BLaER1 (cell line): ENCODE measurements at regions not wholly inside any gene's neighbourhood (a gene's known extent, or its start where the extent isn't known, plus 50 kb on each side); places are given as distances from the start of the nearest gene placed in this dataset.

Source experiments
- H3K27ac ChIP-seq: shearing (Covaris generic); formaldehyde crosslinking; 2 replicates; pipeline ENCODE4 v1.8.1; 2022
- H3K27me3 ChIP-seq: shearing (Covaris generic); formaldehyde crosslinking; 2 replicates; pipeline ENCODE4 v1.8.1; 2022
- H3K36me3 ChIP-seq: shearing (Covaris generic); formaldehyde crosslinking; 2 replicates; pipeline ENCODE4 v1.8.1; 2022
- H3K4me1 ChIP-seq: shearing (Covaris generic); formaldehyde crosslinking; 2 replicates; pipeline ENCODE4 v1.8.1; 2022
- H3K4me2 ChIP-seq: shearing (Covaris generic); formaldehyde crosslinking; 2 replicates; pipeline ENCODE4 v1.8.1; 2022
- H3K4me3 ChIP-seq: shearing (Covaris generic); formaldehyde crosslinking; 2 replicates; pipeline ENCODE4 v1.8.1; 2022
- H3K9ac ChIP-seq: shearing (Covaris generic); formaldehyde crosslinking; 2 replicates; pipeline ENCODE4 v1.8.1; 2022
- H3K9me3 ChIP-seq: shearing (Covaris generic); formaldehyde crosslinking; 2 replicates; pipeline ENCODE4 v1.8.1; 2022
- H4K20me1 ChIP-seq: shearing (Covaris generic); formaldehyde crosslinking; 2 replicates; pipeline ENCODE4 v1.8.1; 2022
- Cebpa-rat ChIP-seq: shearing (Covaris generic); IDR thresholded peaks from 2 replicates; pipeline ENCODE4 v1.8.1; 2022

DNA sequence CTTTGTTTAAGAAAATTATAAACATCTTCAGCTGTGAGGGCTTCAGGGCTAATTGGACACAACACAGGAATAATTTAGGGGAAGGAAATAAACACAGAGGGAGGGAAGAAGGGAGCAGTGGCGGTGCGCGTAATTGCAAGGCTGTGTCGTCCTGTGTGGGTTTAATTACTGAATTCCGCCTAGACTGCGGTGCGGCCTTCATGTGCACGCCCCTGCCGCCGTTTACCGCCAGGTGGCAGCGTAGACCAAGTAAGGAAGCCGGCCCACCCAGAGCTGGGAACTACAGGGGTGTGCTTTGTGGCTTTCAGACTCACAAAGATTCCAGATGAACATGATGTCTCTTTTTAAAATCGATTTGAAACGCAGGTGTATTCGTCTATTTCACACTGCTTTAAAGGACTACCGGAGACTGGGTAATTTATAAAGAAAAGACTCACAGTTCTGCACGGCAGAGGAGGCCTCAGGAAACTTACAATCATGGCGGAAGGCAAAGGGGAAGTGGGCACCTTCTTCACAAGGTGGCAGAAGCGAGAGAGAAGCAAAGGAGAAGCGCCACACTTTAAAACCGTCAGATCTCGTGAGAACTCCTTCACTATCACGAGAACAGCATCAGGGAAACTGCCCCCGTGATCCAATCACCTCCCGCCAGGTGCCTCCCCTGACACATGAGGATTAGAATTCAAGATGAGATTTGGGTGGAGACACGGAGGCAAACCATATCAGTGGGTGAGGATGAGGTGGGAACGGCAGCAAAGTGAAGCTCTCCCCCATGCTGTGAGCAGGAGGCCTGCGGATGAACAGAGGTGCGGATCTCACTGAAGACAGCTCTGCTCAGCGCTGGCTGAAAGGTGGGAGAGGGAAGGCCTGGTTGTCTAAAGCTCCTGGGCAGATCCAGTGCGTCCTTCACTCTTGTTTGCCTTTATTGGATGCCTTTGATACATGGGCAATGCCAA is 222.0 kb upstream of the PDE10A start:
- H3K9ac ChIP-seq, result no peak overlapping the region
- H4K20me1 ChIP-seq, result no peaks in the 10 kb centered on the region
- H3K4me3 ChIP-seq, result no peak overlapping the region
- no peak overlapping the region for H3K27ac ChIP-seq
- no peaks in the 10 kb centered on the region for H3K36me3 ChIP-seq
- H3K27me3 ChIP-seq, result no peaks in the 10 kb centered on the region
- no peak overlapping the region for H3K4me2 ChIP-seq
- no peaks in the 10 kb centered on the region for H3K4me1 ChIP-seq
- TF ChIP-seq Cebpa-rat, result no peak
- H3K9me3 ChIP-seq, result peaks cover 9% of the 10 kb centered on the region; the same call in 1 of the 2 replicates

DNA sequence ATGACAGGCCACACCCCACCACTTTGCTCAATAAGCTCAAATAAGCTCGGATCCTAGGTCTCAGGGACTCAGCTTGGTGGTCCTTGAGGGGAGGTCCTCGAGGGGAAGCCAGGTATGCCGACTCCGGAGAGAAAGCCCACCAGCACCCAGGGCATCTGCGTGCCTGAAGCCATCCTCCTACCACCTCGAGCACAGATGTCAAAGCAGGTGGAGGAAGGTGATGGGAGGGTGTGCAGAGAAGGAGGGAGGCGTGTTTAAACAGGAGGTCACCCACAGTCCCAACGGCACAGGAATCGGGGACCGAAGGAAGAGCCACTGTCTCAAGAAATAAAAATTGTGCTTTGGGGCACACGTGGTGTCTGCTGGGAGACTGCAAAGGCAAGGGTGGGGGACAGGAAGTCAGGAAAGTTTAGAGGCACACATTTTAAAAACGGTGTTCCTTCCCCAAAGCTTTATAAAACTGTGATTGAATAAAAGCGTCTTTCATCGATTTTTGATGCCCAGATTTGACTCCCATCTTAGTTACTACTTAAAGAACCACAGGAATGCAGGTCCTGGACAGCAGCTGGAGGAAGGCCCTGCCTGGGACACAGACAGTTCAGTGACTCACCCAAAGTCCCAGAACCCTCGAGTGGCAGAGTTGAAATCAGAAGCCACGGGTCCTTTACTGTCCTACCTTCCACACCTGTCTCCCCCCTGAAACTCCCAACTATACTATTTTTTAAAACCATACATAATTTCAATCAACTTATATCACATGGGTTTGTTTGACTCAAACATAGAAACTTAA is 221.0 kb upstream of the PDE10A start:
- no peaks in the 10 kb centered on the region for H4K20me1 ChIP-seq
- H3K9ac ChIP-seq, result no peak overlapping the region
- H3K9me3 ChIP-seq, result peaks cover 9% of the 10 kb centered on the region; the same call in 1 of the 2 replicates
- H3K36me3 ChIP-seq, result no peaks in the 10 kb centered on the region
- no peak overlapping the region for H3K4me2 ChIP-seq
- H3K4me3 ChIP-seq, result no peak overlapping the region
- no peak overlapping the region for H3K27ac ChIP-seq
- no peak for TF ChIP-seq Cebpa-rat
- H3K4me1 ChIP-seq, result no peaks in the 10 kb centered on the region
- H3K27me3 ChIP-seq, result no peaks in the 10 kb centered on the region

DNA sequence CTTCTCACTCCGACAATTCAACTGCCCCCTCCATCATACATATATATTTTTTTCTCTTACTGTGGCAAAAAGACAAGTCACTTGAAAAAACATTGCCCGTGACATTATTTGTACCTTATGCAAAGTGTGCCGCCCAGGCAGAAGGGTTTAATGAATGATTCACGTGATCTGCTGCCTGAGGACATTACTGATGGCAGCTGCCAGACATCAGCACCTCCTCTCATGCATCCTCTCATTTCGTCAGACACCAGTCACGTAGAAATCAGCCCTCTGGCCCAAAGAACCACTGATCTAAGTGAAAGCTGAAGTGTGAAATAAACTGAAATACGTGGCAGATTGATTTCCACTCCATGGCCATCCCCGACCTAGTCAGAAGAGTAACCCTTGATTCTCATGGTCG is 218.8 kb upstream of the PDE10A start:
- Histone ChIP-seq H3K9ac (no peak overlapping the region), H3K27ac (no peak overlapping the region), H3K36me3 (no peaks in the 10 kb centered on the region), H3K27me3 (no peaks in the 10 kb centered on the region), H3K4me2 (no peak overlapping the region), H3K4me1 (no peaks in the 10 kb centered on the region), H3K9me3 (0 out of 2 replicates have a peak, but pooled peaks cover under 1% of the 10 kb centered on the region), H3K4me3 (no peak overlapping the region), H4K20me1 (no peaks in the 10 kb centered on the region)
- no peak for TF ChIP-seq Cebpa-rat

DNA sequence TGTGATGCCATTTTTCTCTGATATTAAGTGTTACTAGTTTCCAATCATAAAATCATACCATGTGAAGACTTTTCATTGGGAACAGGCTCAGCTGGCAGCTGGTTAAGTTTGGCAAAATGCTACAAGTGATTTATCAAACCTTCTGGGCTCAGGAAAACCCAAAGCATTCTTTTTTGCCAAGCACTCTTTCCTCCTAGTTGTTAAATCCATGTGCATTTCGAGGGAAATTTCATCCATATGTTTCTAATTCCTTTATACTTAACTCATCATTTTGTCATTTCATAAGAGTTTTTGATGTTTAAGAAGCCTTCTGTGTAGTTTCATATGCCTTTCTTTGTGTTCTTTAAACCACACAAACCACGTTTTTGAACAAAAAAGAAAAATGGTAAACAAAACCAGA is 217.6 kb upstream of the PDE10A start:
- H3K27me3 ChIP-seq, result no peaks in the 10 kb centered on the region
- H3K27ac ChIP-seq, result no peak overlapping the region
- H3K36me3 ChIP-seq, result no peaks in the 10 kb centered on the region
- TF ChIP-seq Cebpa-rat, result no peak
- no peak overlapping the region for H3K4me3 ChIP-seq
- H3K4me1 ChIP-seq, result no peaks in the 10 kb centered on the region
- no peaks in the 10 kb centered on the region for H3K9me3 ChIP-seq
- no peaks in the 10 kb centered on the region for H4K20me1 ChIP-seq
- H3K9ac ChIP-seq, result no peak overlapping the region
- no peak overlapping the region for H3K4me2 ChIP-seq

DNA sequence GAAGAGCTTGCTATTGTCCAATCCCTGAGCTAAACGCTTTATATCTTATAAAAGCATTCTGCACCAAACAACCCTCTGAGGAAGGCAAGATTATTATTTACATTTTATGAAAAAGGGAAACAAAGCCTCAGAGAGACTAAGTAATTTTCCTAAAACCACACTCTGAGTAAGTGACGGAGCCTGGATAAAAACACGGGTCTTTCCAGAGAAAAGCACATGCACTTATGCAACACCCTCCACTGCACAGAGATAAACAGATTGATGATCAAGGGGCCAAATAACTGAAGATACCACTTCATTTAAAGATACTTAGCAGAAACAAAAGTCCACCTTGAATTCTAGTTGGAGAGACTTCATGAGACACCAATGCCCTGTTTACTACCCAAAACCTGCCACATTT is 214.7 kb upstream of the PDE10A start:
- Histone ChIP-seq H3K36me3 (no peaks in the 10 kb centered on the region), H3K4me3 (no peak overlapping the region), H3K4me1 (no peaks in the 10 kb centered on the region), H3K9ac (no peak overlapping the region), H3K27ac (no peak overlapping the region), H3K27me3 (no peaks in the 10 kb centered on the region), H4K20me1 (no peaks in the 10 kb centered on the region), H3K4me2 (no peak overlapping the region), H3K9me3 (no peaks in the 10 kb centered on the region)
- TF ChIP-seq Cebpa-rat, result no peak

DNA sequence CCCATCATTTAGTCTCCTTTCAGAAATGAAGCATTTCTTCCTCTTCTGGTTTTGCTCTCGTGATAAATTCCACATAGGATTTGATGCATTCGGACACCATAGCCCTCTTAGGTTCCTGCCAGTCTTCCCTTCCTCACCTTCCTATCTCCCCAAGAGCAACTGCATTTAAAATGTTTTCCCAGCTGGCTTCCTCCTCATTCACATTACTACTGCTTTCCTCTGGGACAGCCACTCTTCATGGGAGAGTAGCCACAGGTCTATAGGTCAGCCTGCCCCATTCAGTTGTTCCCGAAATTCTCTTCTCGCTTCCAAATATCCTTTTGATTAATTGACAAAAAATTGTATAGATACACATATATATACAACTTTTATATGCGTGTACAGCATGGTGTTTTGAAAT is 214.2 kb upstream of the PDE10A start:
- H3K4me1 ChIP-seq, result no peaks in the 10 kb centered on the region
- no peaks in the 10 kb centered on the region for H4K20me1 ChIP-seq
- no peak overlapping the region for H3K4me2 ChIP-seq
- TF ChIP-seq Cebpa-rat, result no peak
- H3K9ac ChIP-seq, result no peak overlapping the region
- H3K9me3 ChIP-seq, result no peaks in the 10 kb centered on the region
- no peaks in the 10 kb centered on the region for H3K36me3 ChIP-seq
- H3K27me3 ChIP-seq, result no peaks in the 10 kb centered on the region
- H3K4me3 ChIP-seq, result no peak overlapping the region
- H3K27ac ChIP-seq, result no peak overlapping the region

DNA sequence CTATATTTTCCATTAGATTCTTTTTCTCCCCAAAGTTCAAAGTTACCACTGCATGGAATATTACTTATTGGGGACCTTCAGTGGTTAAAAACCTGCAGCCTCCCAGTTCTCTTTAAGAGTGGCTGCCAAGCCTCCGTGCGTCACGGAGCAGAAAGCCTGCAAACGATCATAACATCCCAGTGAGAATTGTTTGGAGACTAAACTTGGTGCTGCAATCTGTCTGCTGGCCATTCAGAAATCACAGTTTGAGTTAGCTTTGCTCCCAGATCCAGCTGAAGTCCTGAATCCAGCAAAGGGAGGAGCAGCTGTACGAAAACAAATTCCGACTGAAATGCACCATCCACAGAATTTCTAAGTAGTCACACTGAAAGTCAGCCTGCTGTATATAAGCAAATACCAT is 213.5 kb upstream of the PDE10A start:
- H3K4me2 ChIP-seq, result no peak overlapping the region
- no peak for TF ChIP-seq Cebpa-rat
- no peak overlapping the region for H3K27ac ChIP-seq
- H3K9me3 ChIP-seq, result no peaks in the 10 kb centered on the region
- H3K4me1 ChIP-seq, result no peaks in the 10 kb centered on the region
- no peaks in the 10 kb centered on the region for H3K36me3 ChIP-seq
- no peak overlapping the region for H3K9ac ChIP-seq
- no peak overlapping the region for H3K4me3 ChIP-seq
- H3K27me3 ChIP-seq, result no peaks in the 10 kb centered on the region
- H4K20me1 ChIP-seq, result no peaks in the 10 kb centered on the region

DNA sequence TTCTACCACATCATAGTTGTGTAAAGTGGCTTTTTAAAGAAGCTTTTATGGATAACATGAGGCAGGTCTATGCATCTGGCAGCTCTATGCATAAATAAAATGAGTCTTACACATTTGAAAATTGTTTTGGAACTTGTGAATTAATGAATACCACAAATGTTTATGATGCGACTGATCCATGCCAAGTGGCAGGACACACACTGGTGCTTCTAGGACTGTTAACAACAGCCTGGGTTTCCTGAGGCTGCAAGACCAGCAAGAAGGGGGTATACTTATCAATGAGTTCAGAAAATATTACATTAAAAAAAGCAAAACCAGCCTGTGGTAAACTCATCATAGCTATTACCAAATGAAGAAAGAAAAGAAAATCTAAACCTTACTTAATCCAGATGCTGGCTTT is 212.9 kb upstream of the PDE10A start:
- no peaks in the 10 kb centered on the region for H3K27me3 ChIP-seq

DNA sequence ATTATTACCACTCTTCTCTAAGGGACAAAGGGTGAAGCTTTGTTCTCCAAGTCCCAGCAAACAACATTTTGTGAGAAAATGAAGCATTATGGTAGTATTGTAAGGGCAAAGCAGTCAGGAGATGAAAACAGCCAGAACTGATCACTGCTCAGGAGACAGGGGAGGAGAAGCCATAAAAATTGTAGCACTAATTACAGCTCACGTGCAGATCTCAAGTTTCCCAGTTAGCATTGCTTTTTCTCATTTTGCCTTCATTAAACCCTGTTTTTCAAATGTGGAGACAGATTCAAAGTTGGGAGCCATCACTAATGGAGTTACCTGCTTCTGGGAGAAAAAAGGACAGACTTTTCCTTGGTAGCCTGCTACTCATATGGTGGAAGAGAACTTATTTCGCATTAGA is 210.9 kb upstream of the PDE10A start:
- H3K9ac ChIP-seq, result no peak overlapping the region
- 0 out of 2 replicates have a peak, but pooled peaks cover 4% of the 10 kb centered on the region for H3K9me3 ChIP-seq
- H3K27ac ChIP-seq, result no peak overlapping the region
- no peak overlapping the region for H3K4me3 ChIP-seq
- no peaks in the 10 kb centered on the region for H3K4me1 ChIP-seq
- H3K4me2 ChIP-seq, result no peak overlapping the region
- no peaks in the 10 kb centered on the region for H3K36me3 ChIP-seq
- H4K20me1 ChIP-seq, result no peaks in the 10 kb centered on the region
- no peaks in the 10 kb centered on the region for H3K27me3 ChIP-seq
- no peak for TF ChIP-seq Cebpa-rat

More for the DNA sequence above, 212.9 kb upstream of the PDE10A start:
- no peaks in the 10 kb centered on the region for H3K9me3 ChIP-seq
- H3K4me3 ChIP-seq, result no peak overlapping the region
- TF ChIP-seq Cebpa-rat, result no peak
- no peak overlapping the region for H3K27ac ChIP-seq
- H3K4me1 ChIP-seq, result no peaks in the 10 kb centered on the region
- no peak overlapping the region for H3K9ac ChIP-seq
- no peaks in the 10 kb centered on the region for H3K36me3 ChIP-seq
- no peaks in the 10 kb centered on the region for H4K20me1 ChIP-seq
- H3K4me2 ChIP-seq, result no peak overlapping the region

DNA sequence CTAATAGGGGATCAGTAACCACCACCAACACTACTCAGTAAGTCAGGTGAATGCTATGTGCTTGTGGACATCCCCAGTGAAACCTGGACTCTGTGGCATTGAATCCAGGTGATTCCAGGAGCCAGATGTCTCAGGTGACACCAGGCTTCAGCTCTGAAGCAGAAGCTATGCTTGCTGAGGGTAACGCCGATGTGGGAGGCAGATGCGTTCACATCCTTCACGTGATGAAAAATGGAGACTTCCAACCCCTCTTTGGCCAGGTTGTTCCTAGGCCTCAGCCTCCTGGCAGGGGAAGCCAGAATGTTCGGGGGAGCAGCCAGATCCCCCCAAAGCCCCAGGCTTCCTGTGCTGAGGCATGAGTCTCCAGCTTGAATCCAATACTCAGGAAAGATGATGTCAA is 209.8 kb upstream of the PDE10A start:
- Histone ChIP-seq H4K20me1 (no peaks in the 10 kb centered on the region), H3K4me1 (no peaks in the 10 kb centered on the region), H3K4me2 (no peak overlapping the region), H3K9ac (no peak overlapping the region), H3K27ac (no peak overlapping the region), H3K9me3 (0 out of 2 replicates have a peak, but pooled peaks cover 4% of the 10 kb centered on the region), H3K36me3 (no peaks in the 10 kb centered on the region), H3K4me3 (no peak overlapping the region), H3K27me3 (no peaks in the 10 kb centered on the region)
- TF ChIP-seq Cebpa-rat, result no peak
